OCI-LY7 (cell line): ENCODE measurements at regions not wholly inside any gene's neighbourhood (a gene's known extent, or its start where the extent isn't known, plus 50 kb on each side); places are given as distances from the start of the nearest gene placed in this dataset.
"Not testable (repeated sequence)": the region's sequence is repeated elsewhere in the genome, so short reads cannot be mapped to it uniquely, and the experiment has no call there.

Source experiments
- BruUV-seq: library from RNA; stranded (reverse); fragments of 400-500 nt; replicated peaks from 2 replicates; lab custom pipeline; 2021; lab: Mats Ljungman, UMichigan
- CTCF ChIA-PET: fragments of 300-600 bp; sonication (Branson Sonifier 250); formaldehyde crosslinking; loops from one replicate; lab custom pipeline; 2022; ENCODE audit warnings: antibody characterized with exemption; ENCODE audit not compliant: unreplicated experiment; lab: Charles Lee
- POLR2A ChIA-PET: fragments of 300-600 bp; sonication (Branson Sonifier 250); formaldehyde crosslinking; loops from one replicate; lab custom pipeline; 2022; ENCODE audit warnings: antibody characterized with exemption; lab: Charles Lee
- DNase-seq: peaks from one replicate; pipeline ENCODE4 v3.0.0-alpha.2; 2015; ENCODE audit warnings: low spot score
- H2AFZ ChIP-seq: fragments of 200-600 bp; sonication (generic), shearing (Covaris generic); 2 replicates; pipeline ENCODE4 v1.6.1; 2014; ENCODE audit warnings: mild to moderate bottlenecking, antibody characterized with exemption, low read length, moderate library complexity
- H3K27ac ChIP-seq: fragments of 200-600 bp; sonication (generic); 2 replicates; pipeline ENCODE4 v1.5.1; 2014; ENCODE audit warnings: mixed run types, low read depth, mild to moderate bottlenecking, moderate library complexity, low read length, inconsistent platforms; ENCODE audit not compliant: poor library complexity, severe bottlenecking
- H3K36me3 ChIP-seq: fragments of 200-600 bp; sonication (generic); 2 replicates; pipeline ENCODE4 v1.6.1; 2014; ENCODE audit warnings: mild to moderate bottlenecking, antibody characterized with exemption, low read length, moderate library complexity, mixed read lengths; ENCODE audit not compliant: insufficient read depth
- H3K4me1 ChIP-seq: fragments of 200-600 bp; sonication (generic); 2 replicates; pipeline ENCODE4 v1.5.1; 2014; ENCODE audit warnings: mild to moderate bottlenecking, low read length; ENCODE audit not compliant: insufficient read depth, poor library complexity, severe bottlenecking
- H3K4me2 ChIP-seq: fragments of 200-600 bp; sonication (generic); 2 replicates; pipeline ENCODE4 v1.6.1; 2014; ENCODE audit warnings: mild to moderate bottlenecking, low read length
- H3K4me3 ChIP-seq: fragments of 200-600 bp; sonication (generic); 2 replicates; pipeline ENCODE4 v1.5.1; 2014; ENCODE audit warnings: mild to moderate bottlenecking, low read depth, low read length; ENCODE audit not compliant: poor library complexity, severe bottlenecking
- H3K79me2 ChIP-seq: fragments of 200-600 bp; sonication (generic); 2 replicates; pipeline ENCODE4 v1.6.1; 2016; ENCODE audit warnings: low read depth, mild to moderate bottlenecking, low read length, moderate library complexity, mixed read lengths; ENCODE audit not compliant: insufficient read depth
- H3K9me2 ChIP-seq: fragments of 200-600 bp; sonication (generic); 2 replicates; pipeline ENCODE4 v1.6.1; 2016; ENCODE audit warnings: mild to moderate bottlenecking, low read length, mixed read lengths; ENCODE audit not compliant: insufficient read depth
- H3K9me3 ChIP-seq: fragments of 200-600 bp; sonication (generic); 2 replicates; pipeline ENCODE4 v1.6.1; 2014; ENCODE audit warnings: mild to moderate bottlenecking, mixed run types, low read length, mixed read lengths
- H4K20me1 ChIP-seq: fragments of 200-600 bp; sonication (generic); 2 replicates; pipeline ENCODE4 v1.6.1; 2014; ENCODE audit warnings: mild to moderate bottlenecking, antibody characterized with exemption, low read length, moderate library complexity, mixed read lengths; ENCODE audit not compliant: insufficient read depth
- CTCF ChIP-seq: fragments of 200-600 bp; sonication (generic); conservative IDR thresholded peaks from 2 replicates; pipeline ENCODE4 v1.5.1; 2014; ENCODE audit warnings: mild to moderate bottlenecking, antibody characterized with exemption, low read length, moderate library complexity, mixed read lengths
- EZH2phosphoT487 ChIP-seq: fragments of 200-600 bp; sonication (generic); IDR thresholded peaks from 2 replicates; pipeline ENCODE4 v1.6.1; 2018; ENCODE audit warnings: low read depth, borderline replicate concordance, mild to moderate bottlenecking, mixed run types, antibody characterized with exemption, low read length, moderate library complexity, mixed read lengths
- intact Hi-C: fragments of 100-400 bp; cut with micrococcal nuclease; formaldehyde crosslinking; loops from one replicate; pipeline ENCODE4 v1.10.0; 2022; ENCODE audit not compliant: unreplicated experiment

DNA sequence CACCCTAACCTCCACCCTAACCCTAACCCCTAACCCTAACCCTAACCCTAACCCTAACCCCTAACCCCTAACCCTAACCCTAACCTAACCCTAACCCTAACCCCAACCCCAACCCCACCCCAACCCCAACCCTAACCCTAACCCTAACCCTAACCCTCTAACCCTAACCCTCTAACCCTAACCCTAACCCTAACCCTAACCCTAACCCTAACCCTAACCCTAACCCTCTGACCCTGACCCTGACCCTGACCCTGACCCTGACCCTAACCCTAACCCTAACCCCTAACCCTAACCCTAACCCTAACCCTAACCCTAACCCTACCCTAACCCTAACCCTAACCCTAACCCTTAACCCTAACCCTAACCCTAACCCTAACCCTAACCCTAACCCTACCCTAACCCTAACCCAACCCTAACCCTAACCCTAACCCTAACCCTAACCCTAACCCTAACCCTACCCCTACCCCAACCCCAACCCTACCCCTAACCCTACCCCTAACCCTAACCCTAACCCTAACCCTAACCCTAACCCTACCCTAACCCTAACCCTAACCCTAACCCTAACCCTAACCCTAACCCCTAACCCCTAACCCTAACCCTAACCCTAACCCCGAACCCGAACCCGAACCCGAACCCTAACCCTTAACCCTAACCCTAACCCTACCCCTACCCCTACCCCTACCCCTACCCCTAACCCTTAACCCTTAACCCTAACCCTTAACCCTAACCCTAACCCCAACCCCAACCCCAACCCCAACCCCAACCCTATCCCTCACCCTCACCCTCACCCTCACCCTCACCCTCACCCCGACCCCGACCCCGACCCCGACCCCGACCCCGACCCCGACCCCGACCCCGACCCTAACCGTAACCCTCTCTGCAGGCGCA lies 186.2 kb upstream of the CHL1 start:
- H3K27ac ChIP-seq, H3K4me3 ChIP-seq, H3K4me1 ChIP-seq, intact Hi-C loops, H4K20me1 ChIP-seq, H3K9me3 ChIP-seq, CTCF ChIA-PET, H3K4me2 ChIP-seq, H3K36me3 ChIP-seq, H3K9me2 ChIP-seq, H3K79me2 ChIP-seq, BruUV-seq, H2AFZ ChIP-seq, POLR2A ChIA-PET: not testable (repeated sequence)
- peak; percentile 8 for DNase-seq

- CTCF ChIA-PET = no interaction called here
- POLR2A ChIA-PET = no interaction called here
- Histone ChIP-seq H3K36me3 (no peaks in the 10 kb centered on the region), H3K9me3 (no peaks in the 10 kb centered on the region), H3K27ac (no peak overlapping the region), H3K4me1 (no peaks in the 10 kb centered on the region), H3K4me2 (no peak overlapping the region; the same call in 1 of the 2 replicates), H3K79me2 (no peaks in the 10 kb centered on the region), H4K20me1 (no peaks in the 10 kb centered on the region), H2AFZ (no peak overlapping the region), H3K4me3 (no peak overlapping the region), H3K9me2 (no peaks in the 10 kb centered on the region)
- no peak for DNase-seq
- TF ChIP-seq CTCF (no peak), EZH2phosphoT487 (no peak)
- no TSS peak for BruUV-seq
- intact Hi-C loops = no loop called here
These were observed 184.8 kb upstream of the CHL1 start for GRCh38 chr3:11734-12133.

GRCh38 chr3:14652-15051 lies 181.9 kb upstream of the CHL1 start:
- Histone ChIP-seq H2AFZ (no peak overlapping the region), H3K36me3 (no peaks in the 10 kb centered on the region), H3K4me3 (no peak overlapping the region), H3K9me2 (no peaks in the 10 kb centered on the region), H4K20me1 (no peaks in the 10 kb centered on the region), H3K4me1 (no peaks in the 10 kb centered on the region), H3K27ac (no peak overlapping the region), H3K4me2 (no peak overlapping the region), H3K79me2 (no peaks in the 10 kb centered on the region), H3K9me3 (no peaks in the 10 kb centered on the region)
- ChIA-PET CTCF (no interaction called here), POLR2A (no interaction called here)
- BruUV-seq = no TSS peak
- intact Hi-C loops = no loop called here
- no peak for DNase-seq
- no peak for TF ChIP-seq EZH2phosphoT487
- no peak for TF ChIP-seq CTCF
